HG02981 (cell line): ENCODE measurements at regions not wholly inside any gene's neighbourhood (a gene's known extent, or its start where the extent isn't known, plus 50 kb on each side); places are given as distances from the start of the nearest gene placed in this dataset.

Source experiments
- ATAC-seq: cut with Tn5 transposase; IDR thresholded peaks from one replicate; pipeline ENCODE4 v1.9.1; 2021; ENCODE audit warnings: mild to moderate bottlenecking, moderate library complexity; ENCODE audit not compliant: unreplicated experiment

DNA sequence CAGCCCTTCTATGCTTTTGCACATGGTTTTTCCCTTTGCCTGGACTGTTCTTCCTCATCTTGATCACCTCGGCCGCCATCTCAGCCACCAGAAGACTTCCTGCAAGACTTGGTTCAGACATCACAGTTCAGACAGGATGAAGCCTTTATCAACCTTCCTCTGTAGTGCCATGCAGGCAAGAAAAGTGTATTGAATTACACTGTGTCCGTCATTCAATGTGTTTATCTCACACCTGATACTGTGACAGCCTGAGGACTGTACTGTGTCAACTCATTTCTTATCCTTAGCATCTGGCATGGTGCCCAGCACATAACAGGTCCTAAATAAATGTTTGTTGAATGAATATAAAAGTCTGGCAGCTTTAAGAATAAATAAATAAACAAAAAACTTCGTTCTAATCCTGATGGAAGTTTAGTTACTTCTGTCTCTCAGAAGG is 133.3 kb upstream of the MAN1A1 start:
- ATAC-seq = no peak

DNA sequence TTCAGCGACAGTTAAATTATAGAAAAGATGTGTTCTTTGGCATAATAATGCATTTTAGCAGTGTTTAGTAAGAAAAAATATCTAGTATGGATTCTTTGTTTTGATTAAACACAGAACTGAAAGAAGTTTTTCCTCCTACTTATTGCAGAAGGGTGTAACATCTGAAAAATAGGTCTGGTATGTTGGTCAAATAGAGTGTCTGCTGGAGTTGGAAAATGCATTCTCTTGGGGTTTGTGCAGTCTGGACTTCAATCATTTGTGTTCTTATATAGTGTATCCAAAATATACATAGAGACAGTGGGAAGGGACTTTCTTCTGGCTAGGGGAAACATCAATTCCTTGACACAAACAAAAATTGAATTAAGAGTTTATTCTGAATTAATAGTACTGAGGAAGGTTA is 132.4 kb upstream of the MAN1A1 start:
- no peak for ATAC-seq

DNA sequence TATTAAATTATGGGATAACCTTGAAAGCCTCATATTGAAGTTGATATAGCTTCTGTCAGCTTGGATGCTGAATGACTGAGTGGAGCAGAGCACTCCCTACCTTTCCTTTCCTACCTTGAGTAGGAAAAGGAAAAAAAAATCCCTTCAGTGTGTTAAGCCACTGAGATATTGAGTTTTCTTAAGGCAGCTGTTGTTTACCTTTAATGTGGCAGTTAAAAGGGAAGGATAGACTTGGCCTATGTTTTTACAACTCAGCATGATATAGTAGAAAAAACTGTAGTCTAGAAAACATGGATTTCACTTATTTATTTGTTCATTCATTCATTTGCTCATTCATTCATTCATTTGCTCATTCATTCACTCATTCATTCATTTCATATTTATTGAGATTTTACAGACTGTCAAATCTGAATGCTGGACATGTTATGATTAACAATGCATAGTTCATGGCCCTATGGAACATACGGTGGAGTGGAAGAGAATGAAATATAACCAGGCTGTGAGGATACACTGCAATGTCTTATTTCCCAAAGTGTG is 131.5 kb upstream of the MAN1A1 start:
- ATAC-seq = no peak

DNA sequence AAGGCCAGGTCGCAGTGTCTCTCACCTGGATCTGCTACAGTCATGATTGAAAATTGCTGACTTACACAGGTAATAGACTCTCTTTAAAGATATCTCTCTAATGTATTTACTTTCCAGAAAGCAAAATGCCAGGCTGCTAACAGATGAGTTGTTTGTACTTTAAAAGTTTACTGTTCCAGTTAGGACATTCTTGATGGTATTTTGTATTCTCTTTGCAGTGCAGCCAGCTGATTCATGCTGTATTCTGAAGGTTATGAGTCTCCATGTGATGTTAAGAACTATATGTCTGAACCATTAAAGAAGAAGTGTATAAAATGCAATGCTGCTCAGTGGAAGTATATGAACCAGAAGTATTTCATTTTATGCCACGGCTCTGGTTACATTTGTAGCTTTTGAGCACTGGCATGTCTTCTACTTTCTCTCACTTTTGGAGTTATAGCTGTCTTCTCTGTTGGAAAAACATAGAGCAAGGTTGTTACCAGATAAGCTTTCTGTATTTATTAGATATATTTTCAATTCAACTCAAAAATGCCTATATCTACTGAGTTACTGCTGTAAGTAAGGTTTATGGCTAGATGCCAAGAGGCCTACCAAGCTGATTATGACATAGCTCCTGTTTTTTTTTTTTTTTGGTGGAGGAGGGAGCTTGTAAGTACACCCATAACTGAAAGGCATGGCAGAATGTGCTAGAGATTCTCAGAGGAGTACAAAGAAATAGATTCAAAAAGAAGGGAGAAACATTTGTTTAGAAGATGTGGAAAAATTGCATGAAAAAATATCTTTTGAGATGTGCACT is 130.5 kb upstream of the MAN1A1 start:
- ATAC-seq = no peak

DNA sequence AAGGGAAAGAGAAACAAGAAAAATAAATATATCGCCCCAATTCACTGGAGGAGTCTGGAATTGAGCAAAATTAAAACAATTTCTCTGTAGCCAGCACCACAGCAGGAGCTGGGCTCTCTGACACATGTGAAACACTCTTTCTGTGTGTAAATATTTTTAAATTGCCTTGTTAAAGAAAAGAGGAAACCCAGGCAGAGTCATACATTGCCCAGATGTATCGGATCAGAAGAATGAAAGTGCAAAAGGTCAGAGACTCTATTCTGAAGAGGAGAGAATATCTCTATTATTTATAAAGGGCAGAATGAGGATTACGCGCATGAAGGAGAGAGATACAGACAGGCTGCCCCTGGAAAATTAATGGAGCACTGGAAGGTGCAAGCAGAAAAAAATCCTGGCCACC is 127.0 kb upstream of the MAN1A1 start:
- ATAC-seq = peak; percentile 70

DNA sequence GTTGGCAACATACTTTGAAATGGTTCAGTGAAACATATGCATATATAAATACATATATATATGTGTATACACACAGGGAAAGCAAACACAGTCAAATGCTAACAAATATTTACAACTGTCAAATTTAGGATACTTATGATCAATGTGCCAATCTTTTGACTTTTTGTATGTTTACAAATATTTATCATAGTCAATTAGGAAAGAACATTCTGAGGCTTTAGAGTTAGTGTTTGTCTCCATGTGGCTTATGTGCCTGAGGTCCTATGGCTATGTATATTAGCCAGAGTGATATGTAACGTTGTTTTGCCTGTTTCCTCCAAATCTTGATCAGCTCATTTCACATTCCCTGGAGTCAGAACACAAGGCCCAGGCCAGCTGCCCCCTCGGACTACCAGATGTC is 126.5 kb upstream of the MAN1A1 start:
- ATAC-seq = no peak

DNA sequence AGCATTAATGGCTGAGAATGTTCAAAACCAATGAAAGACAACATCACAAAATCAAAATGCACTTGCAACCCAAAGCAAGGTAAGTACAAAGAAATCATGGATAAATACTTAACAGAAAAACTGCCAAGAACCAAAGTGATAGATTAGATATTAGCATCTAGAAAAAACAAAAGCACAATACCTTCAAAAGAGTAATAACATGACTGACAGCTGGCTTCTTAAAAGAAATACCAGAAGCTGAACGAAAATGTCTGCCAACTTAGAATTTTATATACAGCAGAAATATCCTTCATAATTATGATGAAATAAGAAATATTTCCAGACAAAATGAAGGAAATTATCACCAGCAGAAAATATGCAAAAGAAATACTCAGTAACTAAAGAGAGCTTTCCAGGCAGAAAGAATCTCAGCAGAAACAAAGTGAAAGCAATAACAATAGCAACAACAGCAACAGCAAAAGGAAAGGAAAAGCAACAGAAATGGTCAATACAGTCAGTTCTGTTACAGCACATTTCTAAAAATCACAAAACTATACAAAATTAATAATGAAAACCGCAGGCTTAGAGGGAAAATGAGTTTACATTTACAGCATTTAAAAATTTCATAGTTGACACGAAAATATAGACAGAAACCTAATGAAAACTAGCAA is 121.5 kb upstream of the MAN1A1 start:
- ATAC-seq = no peak

DNA sequence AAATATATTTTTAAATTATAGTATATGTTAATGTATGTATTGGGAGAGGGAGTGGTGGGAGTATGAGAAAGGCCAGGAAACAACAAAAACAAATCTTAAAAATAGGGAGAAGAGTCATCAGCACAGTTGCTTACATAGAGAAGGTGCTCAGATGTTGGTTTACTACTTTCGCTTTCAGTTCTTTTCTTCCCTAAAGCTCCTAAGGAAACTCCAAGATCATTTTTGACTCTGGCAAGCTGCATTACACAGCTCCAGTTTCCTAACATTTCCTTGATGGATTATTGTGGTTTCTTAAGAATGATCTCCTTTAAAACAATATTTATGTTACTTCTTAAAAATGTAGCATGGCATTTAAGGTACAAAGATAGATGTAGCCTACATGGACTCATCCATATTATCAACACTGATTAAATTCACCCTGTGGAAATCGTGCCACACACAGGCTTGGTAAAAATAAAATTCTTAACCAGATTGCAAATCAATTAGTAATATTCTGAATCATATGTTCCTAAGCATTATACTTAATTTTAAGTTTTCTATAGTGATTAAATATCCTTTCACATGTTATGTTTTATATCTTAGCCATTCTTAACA is 118.0 kb upstream of the MAN1A1 start:
- no peak for ATAC-seq

DNA sequence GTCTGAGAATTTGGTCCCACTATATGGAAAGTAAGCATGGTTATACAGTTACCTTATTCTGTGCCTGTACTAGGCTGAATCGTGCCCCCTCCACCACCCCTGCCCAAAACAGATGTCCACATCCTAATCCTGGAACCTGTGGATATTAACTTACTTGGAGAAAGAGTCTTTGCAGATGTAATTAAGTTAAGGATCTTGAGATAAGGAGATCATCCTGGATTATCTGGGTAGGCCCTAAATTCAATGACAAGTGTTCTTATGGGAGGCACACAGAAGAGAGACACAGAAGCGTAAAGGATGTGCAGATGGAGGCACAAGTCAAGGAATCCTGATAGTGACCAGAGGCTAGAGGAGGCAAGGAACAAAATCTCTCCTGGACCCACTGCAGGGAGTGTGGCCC is 116.7 kb upstream of the MAN1A1 start:
- ATAC-seq = no peak

DNA sequence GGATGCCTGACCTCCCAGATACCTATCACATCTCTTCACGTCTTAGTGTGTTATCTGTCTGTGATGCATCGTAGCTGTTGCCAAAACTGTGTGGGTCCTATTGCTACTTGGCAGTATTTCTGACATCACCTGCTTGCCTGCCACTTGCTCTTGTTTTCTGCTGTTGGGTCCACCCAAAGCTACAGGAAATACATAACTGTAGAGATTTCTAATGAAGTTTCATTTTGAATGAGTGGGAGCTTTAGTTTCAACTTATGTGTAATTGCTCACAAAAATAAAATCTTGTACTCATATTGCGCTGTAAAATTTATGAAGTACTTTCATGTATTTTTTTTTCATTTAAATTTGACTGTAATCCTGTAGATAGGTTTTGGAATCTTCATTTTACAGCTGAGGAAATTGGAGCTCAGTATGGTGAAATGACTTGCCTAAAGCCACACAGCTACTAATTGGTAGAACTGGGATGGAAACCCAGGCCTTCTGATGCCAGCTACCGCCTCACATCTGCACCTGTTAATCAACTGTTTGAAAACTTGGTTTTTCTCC is 113.6 kb upstream of the MAN1A1 start:
- peak; percentile 75 for ATAC-seq

DNA sequence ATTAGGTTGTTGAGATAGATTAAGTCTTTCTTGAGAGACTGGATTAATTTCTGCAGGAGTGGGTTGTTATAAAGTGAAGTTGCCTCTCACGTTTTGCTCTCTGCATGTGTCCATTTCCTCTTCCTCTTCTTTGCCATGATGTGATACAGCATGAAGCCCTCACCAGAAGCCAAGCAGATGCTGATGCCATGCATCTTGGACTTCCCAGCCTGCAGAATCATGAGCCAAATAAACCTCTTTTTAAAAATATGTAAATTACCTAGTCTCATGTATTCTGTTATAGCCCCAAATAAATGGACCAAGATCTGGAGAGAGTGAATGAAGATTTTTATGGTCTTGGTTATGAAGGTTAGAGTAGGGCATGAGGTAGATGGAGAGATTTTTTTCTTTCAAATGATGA is 111.6 kb upstream of the MAN1A1 start:
- no peak for ATAC-seq

DNA sequence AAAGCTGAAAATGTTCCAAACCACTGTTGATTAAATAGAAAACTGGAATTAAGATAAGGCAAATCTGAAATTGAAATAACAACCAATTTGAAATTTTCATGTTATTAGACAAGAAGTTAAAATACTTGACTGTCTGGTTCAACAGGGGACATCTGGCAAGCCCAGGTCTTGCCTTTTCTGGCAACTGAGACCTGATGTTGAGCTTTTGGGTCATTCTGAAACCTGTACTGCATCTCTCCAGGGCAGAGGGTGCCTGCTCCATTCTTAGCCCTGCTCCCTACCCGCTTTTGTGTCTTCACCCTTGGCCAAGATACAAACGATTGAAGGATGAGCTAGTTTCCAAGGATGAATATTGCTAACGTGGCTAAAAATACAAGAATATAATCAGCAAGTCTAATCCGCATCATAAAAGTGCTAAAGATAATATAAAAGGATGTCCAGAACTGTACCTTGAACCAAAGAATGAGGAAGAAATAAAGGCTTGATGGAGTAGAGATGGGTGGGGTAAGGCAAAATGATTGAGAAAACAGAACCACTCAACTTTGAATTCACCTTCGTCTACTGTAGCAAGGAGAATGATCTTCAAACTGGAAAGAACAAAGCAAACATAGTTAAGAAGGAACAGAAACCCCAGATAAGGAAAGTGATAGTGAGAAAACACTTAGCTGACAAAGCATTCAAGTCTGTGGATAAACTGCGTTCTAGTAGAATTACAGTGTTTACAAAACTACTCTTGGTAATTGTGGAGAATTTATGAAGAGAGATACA is 109.8 kb upstream of the MAN1A1 start:
- peak; percentile 71 for ATAC-seq

DNA sequence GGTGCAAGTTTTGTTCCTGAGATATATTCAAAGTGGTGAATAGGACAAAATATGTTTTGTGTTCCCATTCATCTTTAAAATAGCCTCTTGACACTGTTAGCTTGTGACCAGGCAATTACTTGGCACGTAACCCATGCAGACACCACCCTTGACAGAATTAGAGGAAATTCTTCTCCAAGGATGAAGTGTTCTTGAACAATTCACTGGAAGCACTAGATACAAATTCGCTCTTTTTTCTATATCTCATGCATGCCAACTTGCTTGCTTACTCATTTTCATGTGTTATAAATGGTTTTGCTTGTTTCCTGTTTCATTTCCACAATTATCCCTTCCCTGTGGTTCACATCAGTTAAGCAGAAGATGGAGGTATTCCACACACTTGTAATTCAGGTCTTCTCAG is 105.2 kb upstream of the MAN1A1 start:
- ATAC-seq = no peak

DNA sequence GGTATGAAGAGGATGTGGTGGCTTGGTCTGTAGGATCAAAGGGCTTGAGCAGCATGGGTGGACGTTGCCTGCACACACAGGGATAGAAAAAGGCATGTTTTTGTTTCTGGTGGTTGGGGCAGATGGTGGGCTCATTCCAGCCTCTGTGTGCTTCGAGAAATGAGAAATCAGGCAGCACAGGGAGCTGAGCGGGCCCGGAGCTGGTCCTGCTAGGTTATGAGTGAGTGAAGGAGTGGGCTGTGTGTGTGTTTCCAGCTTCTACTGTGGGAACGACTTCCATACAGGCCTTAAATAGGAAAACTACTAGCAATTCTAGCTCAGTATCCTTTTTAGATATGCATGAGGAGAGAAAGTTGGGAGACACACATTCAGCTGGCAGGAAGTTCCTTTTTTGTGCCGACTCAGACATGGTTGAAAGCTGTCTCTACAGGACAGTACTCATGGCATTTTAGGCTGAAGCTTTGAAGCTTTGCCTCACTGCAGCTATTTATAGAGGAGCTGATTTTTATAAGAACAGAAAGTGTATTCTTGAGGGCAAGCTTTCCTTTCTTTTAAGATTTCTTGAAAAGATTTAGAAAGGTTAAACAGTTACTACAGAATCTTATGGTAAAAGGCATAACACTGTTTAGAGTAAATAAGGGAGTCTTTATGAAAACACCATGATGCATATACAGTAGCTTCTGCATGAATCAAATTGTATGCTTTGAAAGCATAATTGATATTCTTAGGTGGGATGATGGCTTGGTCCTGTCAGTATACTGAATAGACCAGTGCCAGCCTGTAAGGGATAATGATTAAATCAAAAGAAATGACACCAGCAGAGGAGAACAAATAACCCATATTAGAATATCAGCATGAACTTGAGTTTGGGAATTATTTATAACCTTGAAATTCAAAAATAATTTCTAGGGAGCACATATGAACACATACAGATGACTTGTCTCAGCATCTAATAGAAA is 104.0 kb upstream of the MAN1A1 start:
- ATAC-seq = no peak

DNA sequence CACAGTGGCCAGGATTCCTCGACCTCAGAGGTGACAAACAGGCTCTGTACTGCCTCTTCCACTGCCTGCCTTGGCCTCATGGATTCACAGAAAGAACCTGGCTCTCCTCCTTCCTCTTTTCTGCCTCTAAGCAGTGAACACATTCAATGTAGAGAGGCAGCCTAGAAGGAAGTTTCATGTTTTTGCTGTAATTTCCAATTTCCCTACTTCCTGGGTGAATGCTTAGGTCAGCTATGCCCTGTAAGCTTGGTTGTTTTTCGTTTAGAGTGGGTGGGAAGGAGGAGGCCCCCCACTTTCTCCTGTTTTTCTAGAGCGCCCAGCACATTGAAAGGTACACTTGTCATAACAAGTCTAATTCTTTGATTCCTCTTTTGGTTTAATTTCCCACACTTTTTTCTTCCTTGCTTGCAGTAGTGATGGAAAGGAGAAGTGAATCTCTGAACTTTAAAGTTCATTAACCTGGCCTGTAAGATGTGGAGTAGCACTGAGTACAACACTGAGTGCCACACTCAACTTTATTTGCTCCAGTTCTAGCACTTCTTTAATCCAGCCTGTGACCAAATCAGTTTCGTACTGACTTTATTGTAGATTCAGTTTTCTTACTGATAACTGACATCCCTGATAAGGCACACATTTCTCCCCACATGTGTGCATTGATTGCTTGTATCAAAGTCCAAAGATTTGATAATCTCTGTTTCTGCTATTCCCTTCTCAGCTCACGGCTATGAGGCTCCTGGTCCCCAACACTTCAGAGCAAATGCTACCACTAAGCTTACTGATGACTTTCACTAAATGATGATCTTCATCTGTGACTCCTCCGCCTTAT is 100.0 kb upstream of the MAN1A1 start:
- ATAC-seq = no peak

DNA sequence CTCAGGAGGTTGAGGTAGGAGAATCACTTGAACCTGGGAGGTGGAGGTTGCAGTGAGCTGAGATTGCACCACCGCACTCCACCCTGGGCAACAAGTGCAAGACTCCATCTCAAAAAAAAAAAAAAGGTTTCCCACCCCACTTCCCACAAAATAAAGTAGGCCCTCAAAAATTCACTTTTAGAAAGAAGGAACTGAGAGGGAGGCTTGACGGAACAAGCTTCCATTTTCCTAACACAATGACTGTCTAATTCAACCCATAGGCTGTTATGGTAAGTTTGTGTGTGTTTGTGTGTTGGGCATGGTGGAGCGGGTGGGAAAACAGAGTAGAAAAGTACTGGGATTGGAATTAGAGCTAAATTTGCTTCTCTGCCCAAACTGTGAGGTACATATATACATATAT is 98.4 kb upstream of the MAN1A1 start:
- no peak for ATAC-seq

DNA sequence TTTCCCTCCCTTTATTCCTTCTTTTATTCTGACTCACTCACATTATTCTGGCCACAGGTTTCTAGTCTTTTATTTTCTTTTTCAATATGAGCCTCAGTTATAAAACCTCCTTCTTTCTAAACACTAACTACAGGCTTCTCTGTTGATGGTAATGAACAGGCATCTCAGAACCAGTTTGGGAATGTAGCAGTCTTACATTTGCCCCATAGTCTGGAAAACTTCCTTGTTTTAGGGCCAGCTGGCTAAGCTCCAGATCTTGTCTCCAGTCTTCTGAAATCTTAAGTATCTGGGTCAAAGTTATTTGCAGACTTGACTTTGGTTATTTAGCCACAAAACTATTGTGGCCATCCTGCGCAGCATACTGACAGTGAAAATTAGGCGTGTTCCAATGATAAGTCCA is 97.0 kb upstream of the MAN1A1 start:
- ATAC-seq = no peak

DNA sequence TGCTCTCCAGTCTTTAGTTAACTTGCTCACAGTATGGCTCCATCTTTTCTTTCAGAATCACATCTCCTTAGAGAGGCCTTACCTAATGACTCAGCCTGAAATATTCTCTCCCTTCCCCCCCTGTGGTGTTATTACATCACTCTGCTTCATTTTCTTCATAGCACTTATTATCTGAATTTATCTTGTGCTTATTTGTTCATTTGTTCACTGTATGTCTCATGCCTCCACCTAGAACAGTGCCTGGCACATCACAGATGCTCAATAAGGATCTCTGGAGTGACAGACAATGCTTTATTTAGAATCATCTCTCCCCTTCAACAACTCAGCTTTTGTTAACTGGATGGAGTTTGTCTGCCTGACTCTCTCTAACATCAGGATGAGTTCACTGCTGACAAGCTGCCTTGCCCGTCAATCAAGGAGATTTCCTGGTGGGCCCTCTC is 96.6 kb upstream of the MAN1A1 start:
- ATAC-seq = peak; percentile 29

DNA sequence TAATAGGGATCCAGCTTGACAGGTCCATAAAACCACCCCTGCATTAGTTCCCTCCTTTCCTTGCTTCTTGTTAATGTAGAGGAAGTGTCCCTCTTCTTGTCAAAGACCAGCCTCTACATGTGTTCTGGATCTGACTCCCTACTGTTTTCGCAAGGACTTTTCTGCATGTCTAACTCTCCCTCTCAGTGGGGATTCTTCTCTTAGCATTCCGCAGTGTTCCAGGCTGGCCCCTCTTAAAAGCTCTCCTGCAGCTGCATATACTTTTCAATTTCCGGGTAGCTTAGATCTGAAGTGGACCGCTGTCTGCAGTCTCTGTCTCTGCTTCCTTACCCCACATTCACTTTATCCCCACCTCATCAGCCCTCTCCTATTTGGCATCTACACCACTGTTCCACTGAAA is 96.1 kb upstream of the MAN1A1 start:
- ATAC-seq = no peak
